IPS DF 6.9 (cell line): ENCODE measurements at regions not wholly inside any gene's neighbourhood (a gene's known extent, or its start where the extent isn't known, plus 50 kb on each side); places are given as distances from the start of the nearest gene placed in this dataset.
A peak's percentile ranks its signal among the peaks of the same experiment; 100 is the strongest.
"Not testable (repeated sequence)": the region's sequence is repeated elsewhere in the genome, so short reads cannot be mapped to it uniquely, and the experiment has no call there.

ENCODE experiments used
- DNase-seq: peaks from one replicate; pipeline ENCODE4 v3.0.0-alpha.2; 2013; ENCODE audit warnings: low read depth, low spot score
- H3K27ac ChIP-seq: one replicate; pipeline ENCODE4 v1.5.1; 2013; ENCODE audit warnings: low read length, control low read depth
- H3K27me3 ChIP-seq: 2 replicates; pipeline ENCODE4 v1.6.1; 2013; ENCODE audit warnings: mild to moderate bottlenecking, low read length; ENCODE audit not compliant: control insufficient read depth, insufficient read depth
- H3K36me3 ChIP-seq: 2 replicates; pipeline ENCODE4 v1.6.1; 2013; ENCODE audit warnings: low read length; ENCODE audit not compliant: control insufficient read depth, insufficient read depth
- H3K4me1 ChIP-seq: 2 replicates; pipeline ENCODE4 v1.6.1; 2013; ENCODE audit warnings: low read length; ENCODE audit not compliant: control insufficient read depth, insufficient read depth
- H3K4me3 ChIP-seq: 2 replicates; pipeline ENCODE4 v1.5.1; 2013; ENCODE audit warnings: mild to moderate bottlenecking, low read length
- H3K9me3 ChIP-seq: 2 replicates; pipeline ENCODE4 v1.6.1; 2013; ENCODE audit warnings: low read length, inconsistent platforms; ENCODE audit not compliant: control insufficient read depth, insufficient read depth
- WGBS: extraction: QIAGEN DNeasy Blood & Tissue Kit; methylation state at CpG from one replicate; pipeline ENCODE4 v1.1.7; 2013; ENCODE audit warnings: mixed read lengths, missing lambda C conversion rate; ENCODE audit not compliant: insufficient read length, insufficient coverage; 5-methylcytosine and 5-hydroxymethylcytosine counted together

DNA sequence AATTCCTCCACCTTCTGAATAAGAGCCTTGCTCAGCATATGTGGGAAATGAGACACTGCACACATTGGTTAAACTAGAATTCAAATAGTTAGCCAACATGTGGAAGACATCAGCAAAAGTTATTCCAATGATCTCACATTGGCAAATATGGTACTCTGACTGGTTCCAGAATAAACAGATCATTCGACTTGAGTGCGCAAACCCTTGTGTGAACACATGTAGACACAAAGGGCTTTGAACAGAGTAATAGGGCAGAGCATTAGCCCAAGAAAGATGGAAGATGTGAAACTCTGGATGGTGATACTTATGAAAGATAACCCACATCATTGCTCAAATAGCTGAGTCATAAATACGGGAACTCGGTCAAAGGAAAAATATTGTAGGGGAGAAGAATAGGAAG lies 1133.4 kb upstream of the SEL1L start:
- no peaks in the 10 kb centered on the region for H3K27me3 ChIP-seq
- H3K36me3 ChIP-seq = no peaks in the 10 kb centered on the region
- WGBS = no CpG with 5 or more reads among the region's 4 CpGs
- H3K9me3 ChIP-seq = no peaks in the 10 kb centered on the region
- DNase-seq = no peak
- H3K27ac ChIP-seq = no peak overlapping the region
- no peak overlapping the region for H3K4me3 ChIP-seq
- no peaks in the 10 kb centered on the region for H3K4me1 ChIP-seq

DNA sequence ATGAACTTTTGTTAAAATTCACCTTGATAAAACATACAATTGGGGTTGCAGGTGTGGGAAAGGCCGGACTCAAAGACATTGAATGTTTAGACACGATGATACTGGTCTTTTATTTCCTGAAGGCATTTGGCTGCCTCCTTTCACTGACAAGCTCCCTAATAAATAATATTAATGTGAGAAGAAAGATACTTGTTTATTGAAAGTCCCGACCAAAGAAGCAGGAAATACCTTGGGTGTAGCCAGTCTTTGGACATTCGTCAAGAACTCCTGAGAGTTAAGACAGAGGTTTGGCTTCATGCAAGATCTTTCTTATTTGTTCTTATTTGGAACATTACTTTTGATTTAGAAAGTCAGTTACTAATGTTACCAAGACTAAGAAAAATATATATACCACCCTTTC lies 1133.8 kb upstream of the SEL1L start:
- no peak for DNase-seq
- Histone ChIP-seq H3K4me1 (no peaks in the 10 kb centered on the region), H3K4me3 (no peak overlapping the region), H3K9me3 (no peaks in the 10 kb centered on the region), H3K36me3 (no peaks in the 10 kb centered on the region), H3K27ac (no peak overlapping the region), H3K27me3 (no peaks in the 10 kb centered on the region)
- WGBS = no CpG with 5 or more reads among the region's 4 CpGs

- no peaks in the 10 kb centered on the region for H3K36me3 ChIP-seq
- H3K27ac ChIP-seq = no peak overlapping the region
- H3K4me1 ChIP-seq = no peaks in the 10 kb centered on the region
- H3K9me3 ChIP-seq = no peaks in the 10 kb centered on the region
- H3K27me3 ChIP-seq = no peaks in the 10 kb centered on the region; the same call in 1 of the 2 replicates
- DNase-seq = no peak
- WGBS = no CpG with 5 or more reads among the region's 2 CpGs
- H3K4me3 ChIP-seq = no peak overlapping the region
Observed at GRCh38 chr14:82676403-82676802, 1142.8 kb upstream of the SEL1L start.

DNA sequence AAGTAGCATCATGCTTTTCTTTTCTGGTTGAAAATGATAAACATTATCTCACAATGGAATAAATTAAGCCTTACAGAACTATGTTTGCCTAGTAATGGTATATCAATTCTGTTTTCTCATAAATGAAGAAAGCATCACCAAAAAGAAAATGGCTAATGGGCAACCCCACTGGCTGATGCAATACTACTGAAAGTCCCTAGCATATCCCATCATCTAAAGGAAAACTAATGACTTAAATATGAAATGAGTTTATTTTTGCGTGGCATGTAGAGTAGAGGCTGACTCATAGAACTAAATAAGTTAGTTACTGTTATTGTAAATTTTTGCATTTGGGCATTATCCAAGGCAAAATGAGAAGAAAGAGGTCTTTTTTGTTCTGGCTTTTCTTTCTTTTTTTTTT lies 1156.3 kb upstream of the SEL1L start:
- Histone ChIP-seq H3K27ac (no peak overlapping the region), H3K4me1 (no peaks in the 10 kb centered on the region), H3K4me3 (no peak overlapping the region), H3K9me3 (no peaks in the 10 kb centered on the region), H3K27me3 (no peaks in the 10 kb centered on the region), H3K36me3 (no peaks in the 10 kb centered on the region)
- DNase-seq = no peak
- WGBS = no CpG with 5 or more reads among the region's 1 CpG

DNA sequence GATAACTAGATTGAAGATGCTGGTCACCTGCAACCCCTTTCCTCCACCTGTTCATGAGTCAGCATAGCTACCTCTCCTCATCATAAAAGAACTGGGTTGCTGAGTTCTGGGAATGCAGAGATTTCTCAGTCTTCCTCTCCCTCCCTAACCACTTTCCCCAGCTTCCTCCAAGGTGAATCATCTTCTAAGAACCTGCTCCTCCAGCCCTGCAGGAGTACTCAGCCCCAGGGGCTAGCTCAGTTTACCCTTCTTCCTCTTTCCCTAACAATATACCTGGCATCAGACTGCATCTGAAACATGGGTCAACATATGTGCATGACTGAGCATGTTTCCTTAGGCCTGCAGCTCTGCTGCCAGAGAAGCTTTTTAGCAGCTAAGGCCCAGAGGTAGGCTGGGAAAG lies 1157.5 kb upstream of the SEL1L start:
- not testable (repeated sequence) for H3K36me3 ChIP-seq, DNase-seq, H3K4me1 ChIP-seq, H3K9me3 ChIP-seq, H3K27ac ChIP-seq, H3K27me3 ChIP-seq, H3K4me3 ChIP-seq

- H3K36me3 ChIP-seq = no peaks in the 10 kb centered on the region
- no peak for DNase-seq
- no CpG with 5 or more reads among the region's 4 CpGs for WGBS
Observed at GRCh38 chr14:82694820-82695219, 1161.2 kb upstream of the SEL1L start.

DNA sequence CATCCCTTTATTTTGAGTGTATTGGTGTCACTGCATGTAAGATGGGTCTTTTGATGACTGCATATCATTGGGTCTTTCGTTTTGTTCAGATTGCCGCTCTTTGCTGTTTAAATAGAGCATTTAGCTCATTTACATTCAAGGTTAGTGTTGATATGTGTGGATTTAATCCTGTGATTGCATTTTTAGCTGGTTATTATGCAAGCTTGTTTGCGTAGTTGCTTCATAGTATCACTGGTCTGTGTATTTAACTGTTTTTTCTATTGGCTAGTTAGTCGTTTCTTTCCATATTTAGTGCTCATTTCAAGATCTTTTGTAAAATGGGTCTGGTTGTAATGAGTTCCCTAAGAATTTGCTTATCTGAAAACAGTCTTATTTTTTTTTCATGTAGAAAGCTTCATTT lies 1170.6 kb upstream of the SEL1L start:
- no peaks in the 10 kb centered on the region for H3K9me3 ChIP-seq
- no peak for DNase-seq
- WGBS = no CpG with 5 or more reads among the region's 4 CpGs
- no peaks in the 10 kb centered on the region for H3K36me3 ChIP-seq
- H3K4me3 ChIP-seq = no peak overlapping the region
- no peaks in the 10 kb centered on the region for H3K27me3 ChIP-seq
- H3K27ac ChIP-seq = no peak overlapping the region
- H3K4me1 ChIP-seq = no peaks in the 10 kb centered on the region

More at GRCh38 chr14:82694820-82695219, 1161.2 kb upstream of the SEL1L start:
- no peak overlapping the region for H3K27ac ChIP-seq
- no peaks in the 10 kb centered on the region for H3K27me3 ChIP-seq
- H3K9me3 ChIP-seq = no peaks in the 10 kb centered on the region
- H3K4me1 ChIP-seq = no peaks in the 10 kb centered on the region
- H3K4me3 ChIP-seq = no peak overlapping the region

DNA sequence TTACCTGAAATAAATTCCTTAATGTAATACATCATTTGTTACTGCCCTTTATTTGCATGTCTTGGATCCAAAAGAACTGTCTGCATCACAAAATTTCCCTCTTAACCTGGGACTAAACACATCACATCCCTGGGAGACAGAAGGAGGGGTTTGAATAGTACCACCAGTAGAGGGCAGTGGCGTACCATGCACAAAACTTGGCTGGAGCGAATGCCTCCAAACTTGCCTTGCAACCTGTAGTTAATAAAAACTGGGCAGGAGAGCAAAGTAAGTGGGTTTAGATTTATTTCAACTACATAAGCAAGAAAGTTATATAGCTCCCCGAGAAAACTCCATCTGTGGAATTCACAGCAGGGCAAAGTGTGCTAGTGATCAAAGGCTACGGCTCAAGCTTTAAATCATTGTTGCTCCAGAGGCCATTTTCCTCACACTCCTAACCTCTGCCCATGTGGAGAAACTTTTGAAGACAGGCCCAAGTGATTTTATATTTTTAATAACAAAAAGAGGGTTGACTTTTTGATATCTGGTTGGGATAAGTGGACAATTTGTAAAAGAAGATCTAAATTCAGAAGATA lies 1176.7 kb upstream of the SEL1L start:
- Histone ChIP-seq H3K9me3 (no peaks in the 10 kb centered on the region), H3K4me3 (no peak overlapping the region), H3K36me3 (no peaks in the 10 kb centered on the region), H3K4me1 (no peaks in the 10 kb centered on the region), H3K27me3 (no peaks in the 10 kb centered on the region), H3K27ac (no peak overlapping the region)
- peak; percentile 68 for DNase-seq
- no CpG with 5 or more reads among the region's 4 CpGs for WGBS

DNA sequence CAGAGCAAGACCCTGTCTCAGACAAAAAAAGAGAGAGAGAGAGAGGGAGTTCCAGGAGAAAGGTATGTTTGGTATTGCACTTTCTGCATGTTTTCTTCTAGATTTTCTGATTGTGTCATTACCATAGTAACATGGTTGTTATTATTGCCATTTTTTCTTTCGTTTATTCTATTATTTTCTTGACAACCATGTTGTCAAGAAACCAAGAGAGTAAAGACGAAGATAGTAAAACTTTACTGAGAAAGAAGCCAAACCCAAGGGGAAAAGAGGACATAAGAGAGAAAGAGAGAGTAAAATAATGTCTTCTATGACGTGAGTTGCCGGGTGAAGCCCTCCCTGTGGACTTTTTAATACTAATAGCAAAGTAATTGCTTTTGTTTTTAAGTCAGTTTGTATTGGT lies 1186.0 kb upstream of the SEL1L start:
- Histone ChIP-seq H3K27me3 (no peaks in the 10 kb centered on the region), H3K36me3 (no peaks in the 10 kb centered on the region), H3K9me3 (no peaks in the 10 kb centered on the region), H3K4me1 (no peaks in the 10 kb centered on the region), H3K4me3 (no peak overlapping the region), H3K27ac (no peak overlapping the region)
- no peak for DNase-seq
- no CpG with 5 or more reads among the region's 4 CpGs for WGBS

DNA sequence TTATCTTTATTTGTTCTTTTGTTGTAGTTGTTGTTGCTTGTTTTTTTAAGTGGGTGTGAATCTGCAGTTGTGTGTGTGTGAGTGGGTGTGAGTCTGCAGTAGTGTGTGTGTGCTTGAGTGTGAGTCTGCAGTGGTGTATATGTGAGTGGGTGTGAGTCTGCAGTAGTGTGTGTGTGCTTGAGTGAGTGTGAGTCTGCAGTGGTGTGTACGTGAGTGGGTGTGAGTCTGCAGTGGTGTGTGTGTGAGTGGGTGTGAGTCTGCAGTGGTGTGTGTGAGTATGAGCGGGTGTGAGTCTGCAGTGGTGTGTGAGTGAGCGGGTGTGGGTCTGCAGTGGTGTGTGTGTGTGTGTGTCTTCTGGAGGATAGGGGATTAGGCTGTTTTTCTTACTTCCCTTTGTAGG lies 1186.8 kb upstream of the SEL1L start:
- Histone ChIP-seq H3K36me3 (no peaks in the 10 kb centered on the region), H3K27me3 (no peaks in the 10 kb centered on the region), H3K9me3 (no peaks in the 10 kb centered on the region), H3K4me1 (no peaks in the 10 kb centered on the region), H3K4me3 (no peak overlapping the region), H3K27ac (no peak overlapping the region)
- 100% methylated on average over 2 of the region's 3 CpGs for WGBS
- DNase-seq = no peak

- no peak overlapping the region for H3K27ac ChIP-seq
- no peak for DNase-seq
- H3K9me3 ChIP-seq = no peaks in the 10 kb centered on the region
- no peaks in the 10 kb centered on the region for H3K4me1 ChIP-seq
- H3K4me3 ChIP-seq = no peak overlapping the region
- WGBS = no CpG with 5 or more reads among the region's 5 CpGs
- no peaks in the 10 kb centered on the region for H3K36me3 ChIP-seq
- no peaks in the 10 kb centered on the region for H3K27me3 ChIP-seq
Observed at GRCh38 chr14:82720946-82721345, 1187.3 kb upstream of the SEL1L start.
